ENCODE measurements at regions not wholly inside any gene's neighbourhood (a gene's known extent, or its start where the extent isn't known, plus 50 kb on each side); places are given as distances from the start of the nearest gene placed in this dataset.

DNA sequence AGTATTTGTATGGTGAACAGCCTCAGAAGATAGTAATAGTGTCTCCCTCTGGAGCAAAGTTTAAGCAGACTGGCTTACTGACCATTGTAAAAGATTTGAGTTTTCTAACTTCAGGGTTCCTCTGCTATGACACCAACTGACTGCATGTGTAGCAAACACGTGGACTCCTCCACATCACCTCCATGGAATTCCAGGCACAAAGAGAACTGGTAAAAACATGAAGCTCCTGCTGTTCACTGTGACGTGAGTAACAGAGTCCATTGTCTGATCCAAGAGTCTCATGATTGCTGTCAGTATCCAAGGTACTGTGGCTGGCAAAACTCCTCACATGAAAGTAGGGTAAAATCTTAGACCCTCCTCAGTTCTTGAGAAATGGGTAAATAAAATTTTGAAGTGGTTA lies 107.6 kb upstream of the FAM9B start:
- Histone ChIP-seq H3K9me2 (ENCODE audit: low read depth, low read length) (no peaks in the 10 kb centered on the region), H3K4me1 (ENCODE audit: insufficient read depth, low read length, severe bottlenecking) (peaks cover 7% of the 10 kb centered on the region), H3K36me3 (ENCODE audit: insufficient read depth, low read length) (peaks cover 5% of the 10 kb centered on the region; the same call in 1 of the 2 replicates), H3K9ac (ENCODE audit: low read length) (no peak overlapping the region), H3K9me3 (ENCODE audit: low read length) (no peaks in the 10 kb centered on the region), H3F3A (ENCODE audit: insufficient read depth, low read length) (no peaks in the 10 kb centered on the region), H3K79me2 (ENCODE audit: insufficient read depth, low read length) (no peaks in the 10 kb centered on the region), H3K4me3 (ENCODE audit: low read depth, low read length, poor library complexity, severe bottlenecking) (no peak overlapping the region), H4K20me1 (ENCODE audit: insufficient read depth, low read length) (no peaks in the 10 kb centered on the region), H3K27me3 (ENCODE audit: insufficient read depth, low read length) (no peaks in the 10 kb centered on the region), H3K27ac (ENCODE audit: low read depth, low read length, poor library complexity, severe bottlenecking) (no peak overlapping the region), H2AFZ (ENCODE audit: low read length) (no peak overlapping the region), H3K4me2 (ENCODE audit: low read length) (no peak overlapping the region)
- TF ChIP-seq EZH2 (IDR thresholded peaks at IDR 0.05; ENCODE audit: borderline replicate concordance, low read length) (no peak), CTCF (IDR thresholded peaks at IDR 0.05; ENCODE audit: low read length) (no peak)

GRCh38 chrX:9144701-9145241 lies 110.8 kb upstream of the FAM9B start:
- TF ChIP-seq EZH2 (IDR thresholded peaks at IDR 0.05; ENCODE audit: borderline replicate concordance, low read length): no peak
- no peak for TF ChIP-seq CTCF (IDR thresholded peaks at IDR 0.05; ENCODE audit: low read length)
- H3K27me3 ChIP-seq (ENCODE audit: insufficient read depth, low read length): no peaks in the 10 kb centered on the region
- peaks cover 33% of the 10 kb centered on the region for H3K4me1 ChIP-seq (ENCODE audit: insufficient read depth, low read length, severe bottlenecking)

DNA sequence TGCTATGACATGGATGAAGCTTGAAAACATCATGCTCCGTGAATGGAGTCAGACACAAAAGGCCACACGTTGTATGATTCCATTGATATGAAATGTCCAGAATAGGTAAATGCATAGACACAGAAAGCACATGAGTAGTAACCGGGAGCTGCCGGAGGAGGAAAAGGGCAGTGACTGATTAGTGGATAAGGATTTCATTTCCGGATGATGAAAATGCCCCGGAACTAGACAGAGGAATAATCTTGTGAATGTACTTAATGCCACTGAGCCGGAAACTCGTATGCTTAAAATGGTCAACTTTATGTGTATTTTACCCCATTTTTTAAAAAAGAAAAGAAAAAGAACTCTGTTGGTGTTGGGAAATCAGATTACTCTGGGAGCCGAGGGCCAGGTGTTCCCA lies 112.7 kb upstream of the FAM9B start:
- Histone ChIP-seq H2AFZ (ENCODE audit: low read length) (no peak overlapping the region), H3K79me2 (ENCODE audit: insufficient read depth, low read length) (no peaks in the 10 kb centered on the region), H3K9me3 (ENCODE audit: low read length) (no peaks in the 10 kb centered on the region), H3K9ac (ENCODE audit: low read length) (no peak overlapping the region), H3K36me3 (ENCODE audit: insufficient read depth, low read length) (peaks cover 4% of the 10 kb centered on the region; the same call in 1 of the 2 replicates), H3K27ac (ENCODE audit: low read depth, low read length, poor library complexity, severe bottlenecking) (no peak overlapping the region), H3K4me3 (ENCODE audit: low read depth, low read length, poor library complexity, severe bottlenecking) (no peak overlapping the region), H4K20me1 (ENCODE audit: insufficient read depth, low read length) (no peaks in the 10 kb centered on the region), H3F3A (ENCODE audit: insufficient read depth, low read length) (no peaks in the 10 kb centered on the region), H3K4me1 (ENCODE audit: insufficient read depth, low read length, severe bottlenecking) (peaks cover 36% of the 10 kb centered on the region), H3K9me2 (ENCODE audit: low read depth, low read length) (no peaks in the 10 kb centered on the region), H3K27me3 (ENCODE audit: insufficient read depth, low read length) (no peaks in the 10 kb centered on the region), H3K4me2 (ENCODE audit: low read length) (no peak overlapping the region)
- TF ChIP-seq EZH2 (IDR thresholded peaks at IDR 0.05; ENCODE audit: borderline replicate concordance, low read length): no peak
- no peak for TF ChIP-seq CTCF (IDR thresholded peaks at IDR 0.05; ENCODE audit: low read length)

More at GRCh38 chrX:9144701-9145241, 110.8 kb upstream of the FAM9B start:
- Histone ChIP-seq H3K36me3 (ENCODE audit: insufficient read depth, low read length) (peaks cover 6% of the 10 kb centered on the region; the same call in 1 of the 2 replicates), H3K4me2 (ENCODE audit: low read length) (no peak overlapping the region), H3K9me3 (ENCODE audit: low read length) (no peaks in the 10 kb centered on the region), H3K79me2 (ENCODE audit: insufficient read depth, low read length) (no peaks in the 10 kb centered on the region), H3K9me2 (ENCODE audit: low read depth, low read length) (no peaks in the 10 kb centered on the region), H3F3A (ENCODE audit: insufficient read depth, low read length) (no peaks in the 10 kb centered on the region), H4K20me1 (ENCODE audit: insufficient read depth, low read length) (no peaks in the 10 kb centered on the region), H3K9ac (ENCODE audit: low read length) (no peak overlapping the region), H3K4me3 (ENCODE audit: low read depth, low read length, poor library complexity, severe bottlenecking) (no peak overlapping the region), H2AFZ (ENCODE audit: low read length) (no peak overlapping the region), H3K27ac (ENCODE audit: low read depth, low read length, poor library complexity, severe bottlenecking) (no peak overlapping the region)

All from OCI-LY1 (cell line).